Ishikawa (cell line): ENCODE measurements at regions not wholly inside any gene's neighbourhood (a gene's known extent, or its start where the extent isn't known, plus 50 kb on each side); places are given as distances from the start of the nearest gene placed in this dataset.

Source experiments
- CEBPB ChIP-seq: IDR thresholded peaks from 2 replicates; pipeline ENCODE4 v1.6.1; 2012
- CREB1 ChIP-seq: IDR thresholded peaks from 2 replicates; pipeline ENCODE4 v1.6.1; 2012; ENCODE audit warnings: low read depth
- EGR1 ChIP-seq: IDR thresholded peaks from 2 replicates; pipeline ENCODE4 v1.6.1; 2012
- EP300 ChIP-seq: IDR thresholded peaks from 2 replicates; pipeline ENCODE4 v1.6.1; 2012; ENCODE audit warnings: borderline replicate concordance
- FOXM1 ChIP-seq: IDR thresholded peaks from 2 replicates; pipeline ENCODE4 v1.6.1; 2012; ENCODE audit warnings: low read depth, borderline replicate concordance
- NFIC ChIP-seq: IDR thresholded peaks from 2 replicates; pipeline ENCODE4 v1.6.1; 2012
- RAD21 ChIP-seq: IDR thresholded peaks from 2 replicates; pipeline ENCODE4 v1.6.1; 2012; ENCODE audit warnings: low read depth
- TAF1 ChIP-seq: IDR thresholded peaks from 2 replicates; pipeline ENCODE4 v1.6.1; 2012; ENCODE audit warnings: low read depth, mild to moderate bottlenecking
- TCF12 ChIP-seq: IDR thresholded peaks from 2 replicates; pipeline ENCODE4 v1.6.1; 2012; ENCODE audit warnings: low read depth
- TEAD4 ChIP-seq: IDR thresholded peaks from 2 replicates; pipeline ENCODE4 v1.6.1; 2012
- YY1 ChIP-seq: IDR thresholded peaks from 2 replicates; pipeline ENCODE4 v1.6.1; 2012; ENCODE audit warnings: low read depth
- ZBTB7A ChIP-seq: IDR thresholded peaks from 2 replicates; pipeline ENCODE4 v1.6.1; 2012; ENCODE audit warnings: low read depth
- TF ChIP-seq, protein P1 (sequence below): IDR thresholded peaks from 2 replicates; pipeline ENCODE4 v1.6.1; 2012
- TF ChIP-seq, protein P2 (sequence below): IDR thresholded peaks from 2 replicates; pipeline ENCODE4 v1.6.1; 2012
- TF ChIP-seq, protein P3 (sequence below): IDR thresholded peaks from 2 replicates; pipeline ENCODE4 v1.6.1; 2012; ENCODE audit warnings: low read depth, mild to moderate bottlenecking

DNA sequence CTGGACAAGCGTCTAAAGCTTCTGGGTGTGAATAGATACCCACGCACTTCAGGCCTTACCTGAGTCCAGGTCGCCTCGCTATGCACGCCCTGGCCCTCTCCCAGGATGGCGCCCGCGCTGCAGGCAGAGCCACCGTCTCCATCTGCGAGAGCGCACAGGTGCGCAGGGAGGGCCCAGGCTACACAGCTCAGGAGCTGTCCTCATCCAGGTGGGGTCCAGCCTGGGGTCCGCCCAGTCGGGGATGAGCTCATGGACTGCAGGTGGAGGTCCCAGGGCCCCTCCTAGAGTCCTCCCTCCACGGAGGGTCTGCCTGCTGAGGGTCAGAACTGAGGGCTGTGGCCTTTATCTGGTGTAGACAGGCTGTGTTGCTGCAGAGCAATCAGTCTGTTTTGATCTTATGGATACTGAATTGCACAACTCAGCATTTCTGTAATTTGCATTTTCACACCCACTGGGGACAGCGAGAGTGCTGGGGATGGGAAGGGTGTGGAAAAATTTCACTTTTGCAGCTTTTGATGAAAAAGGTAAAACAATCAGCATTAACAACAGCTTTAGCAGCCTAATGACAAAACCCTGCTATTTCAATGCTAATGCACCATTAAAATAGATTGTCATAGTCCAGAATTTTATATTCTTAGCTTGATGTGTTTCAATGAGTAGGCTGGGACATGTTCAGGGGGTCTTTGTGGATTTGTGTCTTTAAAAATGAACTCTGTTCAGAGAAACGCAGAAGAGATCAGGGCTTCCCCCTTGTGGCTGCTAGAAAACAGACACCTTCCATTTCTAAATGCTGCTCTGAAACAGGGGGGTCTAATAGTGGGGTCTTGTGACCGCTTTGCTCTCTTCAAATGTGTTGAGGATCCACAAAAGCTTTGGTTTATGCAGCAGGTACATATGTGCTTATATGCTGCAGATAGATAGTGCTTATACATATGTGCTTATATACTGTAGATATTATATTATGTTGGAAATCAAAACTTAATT, 77.8 kb upstream of the PHACTR3 start:
- no peak for TF ChIP-seq EP300

DNA sequence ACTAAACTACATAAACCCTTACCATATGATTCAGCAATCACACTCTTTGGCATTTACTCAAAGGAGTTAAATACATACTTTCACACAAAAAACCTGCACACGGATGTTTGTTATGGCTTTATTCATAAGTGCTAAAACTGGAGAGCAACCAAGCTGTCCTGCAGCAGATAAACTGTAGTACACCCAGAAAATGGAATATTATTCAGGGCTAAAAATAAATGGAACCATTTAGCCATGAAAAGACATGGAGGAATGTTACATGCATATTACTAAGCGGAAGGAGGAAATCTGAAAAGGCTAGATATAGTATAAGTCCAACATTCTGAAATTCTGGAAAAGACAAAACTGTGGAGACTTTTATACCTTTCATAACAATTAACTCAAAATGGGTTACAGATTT, 73.6 kb upstream of the PHACTR3 start:
- no peak for TF ChIP-seq TAF1
- no peak for TF ChIP-seq CREB1
- no peak for TF ChIP-seq CEBPB
- no peak for TF ChIP-seq EGR1
- TF ChIP-seq EP300: no peak
- TF ChIP-seq FOXM1: no peak
- TF ChIP-seq, protein P1, sequence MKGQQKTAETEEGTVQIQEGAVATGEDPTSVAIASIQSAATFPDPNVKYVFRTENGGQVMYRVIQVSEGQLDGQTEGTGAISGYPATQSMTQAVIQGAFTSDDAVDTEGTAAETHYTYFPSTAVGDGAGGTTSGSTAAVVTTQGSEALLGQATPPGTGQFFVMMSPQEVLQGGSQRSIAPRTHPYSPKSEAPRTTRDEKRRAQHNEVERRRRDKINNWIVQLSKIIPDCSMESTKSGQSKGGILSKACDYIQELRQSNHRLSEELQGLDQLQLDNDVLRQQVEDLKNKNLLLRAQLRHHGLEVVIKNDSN: no peak
- no peak for TF ChIP-seq YY1
- no peak for TF ChIP-seq ZBTB7A
- no peak for TF ChIP-seq TEAD4
- TF ChIP-seq, protein P2, sequence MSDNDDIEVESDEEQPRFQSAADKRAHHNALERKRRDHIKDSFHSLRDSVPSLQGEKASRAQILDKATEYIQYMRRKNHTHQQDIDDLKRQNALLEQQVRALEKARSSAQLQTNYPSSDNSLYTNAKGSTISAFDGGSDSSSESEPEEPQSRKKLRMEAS: no peak
- TF ChIP-seq, protein P3, sequence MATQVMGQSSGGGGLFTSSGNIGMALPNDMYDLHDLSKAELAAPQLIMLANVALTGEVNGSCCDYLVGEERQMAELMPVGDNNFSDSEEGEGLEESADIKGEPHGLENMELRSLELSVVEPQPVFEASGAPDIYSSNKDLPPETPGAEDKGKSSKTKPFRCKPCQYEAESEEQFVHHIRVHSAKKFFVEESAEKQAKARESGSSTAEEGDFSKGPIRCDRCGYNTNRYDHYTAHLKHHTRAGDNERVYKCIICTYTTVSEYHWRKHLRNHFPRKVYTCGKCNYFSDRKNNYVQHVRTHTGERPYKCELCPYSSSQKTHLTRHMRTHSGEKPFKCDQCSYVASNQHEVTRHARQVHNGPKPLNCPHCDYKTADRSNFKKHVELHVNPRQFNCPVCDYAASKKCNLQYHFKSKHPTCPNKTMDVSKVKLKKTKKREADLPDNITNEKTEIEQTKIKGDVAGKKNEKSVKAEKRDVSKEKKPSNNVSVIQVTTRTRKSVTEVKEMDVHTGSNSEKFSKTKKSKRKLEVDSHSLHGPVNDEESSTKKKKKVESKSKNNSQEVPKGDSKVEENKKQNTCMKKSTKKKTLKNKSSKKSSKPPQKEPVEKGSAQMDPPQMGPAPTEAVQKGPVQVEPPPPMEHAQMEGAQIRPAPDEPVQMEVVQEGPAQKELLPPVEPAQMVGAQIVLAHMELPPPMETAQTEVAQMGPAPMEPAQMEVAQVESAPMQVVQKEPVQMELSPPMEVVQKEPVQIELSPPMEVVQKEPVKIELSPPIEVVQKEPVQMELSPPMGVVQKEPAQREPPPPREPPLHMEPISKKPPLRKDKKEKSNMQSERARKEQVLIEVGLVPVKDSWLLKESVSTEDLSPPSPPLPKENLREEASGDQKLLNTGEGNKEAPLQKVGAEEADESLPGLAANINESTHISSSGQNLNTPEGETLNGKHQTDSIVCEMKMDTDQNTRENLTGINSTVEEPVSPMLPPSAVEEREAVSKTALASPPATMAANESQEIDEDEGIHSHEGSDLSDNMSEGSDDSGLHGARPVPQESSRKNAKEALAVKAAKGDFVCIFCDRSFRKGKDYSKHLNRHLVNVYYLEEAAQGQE: no peak
- TF ChIP-seq NFIC: no peak
- TF ChIP-seq RAD21: no peak
- no peak for TF ChIP-seq TCF12

DNA sequence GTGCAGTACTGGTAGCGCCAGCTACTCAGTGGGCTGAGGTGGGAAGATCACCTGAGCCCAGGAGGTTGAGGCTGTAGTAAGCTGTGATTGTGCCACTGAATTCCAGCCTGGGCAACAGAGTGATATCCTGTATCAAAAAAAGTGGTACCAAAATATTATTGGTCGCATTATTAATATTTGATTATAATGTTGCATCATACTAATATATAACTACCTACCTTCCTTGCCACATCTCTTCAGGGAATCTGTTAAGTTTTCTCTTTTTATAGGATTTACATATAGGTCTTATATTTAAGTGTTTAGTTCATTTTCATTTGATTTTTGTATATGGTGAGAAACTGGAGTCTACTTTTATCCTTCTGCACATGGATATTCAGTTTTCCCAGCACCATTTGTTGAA, 66.3 kb upstream of the PHACTR3 start:
- TF ChIP-seq EP300: no peak
- no peak for TF ChIP-seq TCF12
- no peak for TF ChIP-seq CEBPB
- no peak for TF ChIP-seq EGR1
- no peak for TF ChIP-seq CREB1
- no peak for TF ChIP-seq FOXM1
- TF ChIP-seq ZBTB7A: no peak
- TF ChIP-seq TAF1: no peak
- TF ChIP-seq, protein P1: no peak
- no peak for TF ChIP-seq YY1
- TF ChIP-seq, protein P2: no peak
- TF ChIP-seq TEAD4: no peak
- TF ChIP-seq RAD21: no peak
- TF ChIP-seq, protein P3: no peak
- no peak for TF ChIP-seq NFIC

DNA sequence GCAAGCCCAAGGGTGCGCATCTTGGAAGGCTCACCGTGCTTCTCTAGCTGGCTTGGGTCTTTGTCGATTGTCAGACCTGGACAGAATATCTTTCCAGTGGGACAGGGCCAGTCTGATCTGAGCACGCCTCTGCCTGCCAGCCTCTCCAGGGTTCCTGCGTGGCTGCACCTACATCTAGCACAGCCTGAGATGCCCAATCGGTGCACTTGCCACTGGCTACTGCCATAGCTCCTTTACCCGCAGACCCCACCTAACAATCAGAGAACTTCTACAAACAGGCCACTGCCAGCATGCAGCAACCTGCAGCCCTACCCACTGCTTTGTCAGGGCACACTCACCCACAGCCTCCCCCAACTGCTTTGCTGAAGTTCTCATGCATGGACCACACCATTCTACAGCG, 56.7 kb upstream of the PHACTR3 start:
- TF ChIP-seq ZBTB7A (no peak), CREB1 (no peak), RAD21 (no peak), TCF12 (no peak), EP300 (no peak), EGR1 (no peak), FOXM1 (no peak), TEAD4 (no peak), CEBPB (no peak), YY1 (no peak), NFIC (no peak), TAF1 (no peak)
- TF ChIP-seq, protein P1: no peak
- TF ChIP-seq, protein P2: no peak
- TF ChIP-seq, protein P3: no peak
